HG03025 (cell line): ENCODE measurements at regions not wholly inside any gene's neighbourhood (a gene's known extent, or its start where the extent isn't known, plus 50 kb on each side); places are given as distances from the start of the nearest gene placed in this dataset.

Experiments
- ATAC-seq: cut with Tn5 transposase; IDR thresholded peaks from one replicate; pipeline ENCODE4 v1.9.1; 2021; ENCODE audit warnings: mild to moderate bottlenecking, moderate library complexity; ENCODE audit not compliant: unreplicated experiment, low FRiP score

DNA sequence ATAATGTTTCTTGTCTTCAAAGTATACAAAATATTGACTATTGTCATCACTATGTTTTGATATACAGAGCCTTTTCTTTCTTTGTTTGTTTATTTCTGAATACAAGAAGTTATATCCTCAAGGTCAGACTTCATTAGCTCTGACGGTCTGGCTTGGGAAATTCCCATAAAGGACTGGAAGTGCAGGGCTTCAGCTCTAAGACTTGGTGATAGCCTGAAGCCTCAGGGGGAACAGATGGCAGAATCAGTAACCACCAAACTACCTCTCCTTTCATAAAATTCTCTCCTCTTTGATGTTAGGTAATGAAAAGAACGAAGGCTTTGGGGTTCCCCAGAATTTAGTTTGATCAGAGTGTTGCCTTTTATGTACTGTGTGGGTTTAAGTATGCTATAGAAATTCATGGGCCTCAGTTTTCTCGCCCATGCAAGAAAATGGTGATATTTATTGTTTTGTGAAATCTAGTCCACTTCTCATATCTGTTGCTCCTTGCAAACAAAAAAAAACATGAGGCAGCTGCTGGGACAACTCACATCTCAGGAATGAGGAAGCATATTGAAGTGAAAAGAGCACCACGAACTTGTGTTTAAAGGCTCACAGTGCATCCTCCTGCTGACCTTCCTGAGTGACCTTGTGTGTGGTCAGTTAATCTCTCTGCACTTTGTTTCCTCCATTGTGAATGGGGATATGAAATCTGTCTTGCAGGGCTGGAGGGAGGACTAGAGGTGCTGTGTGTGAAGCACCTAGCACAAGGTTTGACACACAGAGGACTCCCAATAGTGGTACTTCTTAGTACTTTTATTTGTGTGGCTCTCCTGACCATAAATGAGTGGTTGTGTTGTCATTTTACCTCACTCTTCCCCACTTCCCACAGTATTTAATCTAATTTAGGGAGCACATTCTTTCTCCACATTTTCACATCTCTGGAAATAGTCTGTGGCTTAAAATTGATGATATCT lies 569.8 kb upstream of the IL12A start:
- ATAC-seq: no peak

DNA sequence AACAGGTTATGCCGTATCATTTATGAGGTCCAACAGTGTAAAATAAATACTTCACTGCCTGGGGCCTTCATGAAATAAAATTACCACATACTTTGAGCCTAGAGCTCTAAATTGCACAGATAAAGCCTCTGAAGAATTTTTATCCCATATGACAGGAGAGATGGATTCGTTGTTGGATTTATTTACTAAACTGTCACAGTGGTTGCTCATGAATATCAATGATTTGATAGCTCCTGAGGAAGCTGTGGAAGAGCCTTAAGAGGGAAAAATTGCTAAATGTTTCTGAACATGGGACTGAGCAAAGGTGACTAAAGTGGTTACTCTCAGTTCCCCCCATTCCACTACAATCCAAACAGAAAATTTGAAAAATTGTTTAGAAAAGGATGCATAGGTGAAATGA lies 558.9 kb upstream of the IL12A start:
- ATAC-seq: no peak

DNA sequence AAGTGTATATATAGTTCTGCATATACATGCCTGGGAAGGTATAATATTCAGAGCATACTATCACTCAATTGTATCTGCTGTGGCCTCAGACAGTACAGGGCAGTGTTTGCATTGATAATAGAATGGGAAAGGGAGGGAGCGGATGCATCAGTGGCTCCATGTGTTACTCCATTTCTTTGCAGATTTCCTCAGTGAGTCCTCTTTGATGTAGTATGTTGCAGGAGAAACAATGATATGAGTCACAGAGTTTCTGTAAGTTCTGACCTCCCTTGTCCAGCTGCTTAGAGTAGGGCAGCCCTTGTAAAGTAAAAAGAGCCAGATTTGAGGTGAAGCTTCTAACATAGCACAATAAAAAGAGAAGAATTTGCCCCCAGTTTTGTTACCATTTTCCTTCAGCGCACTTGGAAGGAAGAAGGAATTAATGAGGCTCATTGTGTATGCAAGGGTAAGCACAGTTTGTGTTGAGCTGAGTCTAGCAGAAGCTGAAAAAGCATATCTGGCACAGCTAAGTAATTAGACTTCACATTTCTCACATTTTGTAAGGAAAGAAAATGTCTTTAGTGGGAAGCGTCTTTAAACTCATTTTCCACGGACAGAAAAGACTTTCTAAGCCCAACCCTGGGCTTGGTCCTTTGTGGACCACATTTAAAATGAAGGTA lies 555.8 kb upstream of the IL12A start:
- ATAC-seq: no peak

DNA sequence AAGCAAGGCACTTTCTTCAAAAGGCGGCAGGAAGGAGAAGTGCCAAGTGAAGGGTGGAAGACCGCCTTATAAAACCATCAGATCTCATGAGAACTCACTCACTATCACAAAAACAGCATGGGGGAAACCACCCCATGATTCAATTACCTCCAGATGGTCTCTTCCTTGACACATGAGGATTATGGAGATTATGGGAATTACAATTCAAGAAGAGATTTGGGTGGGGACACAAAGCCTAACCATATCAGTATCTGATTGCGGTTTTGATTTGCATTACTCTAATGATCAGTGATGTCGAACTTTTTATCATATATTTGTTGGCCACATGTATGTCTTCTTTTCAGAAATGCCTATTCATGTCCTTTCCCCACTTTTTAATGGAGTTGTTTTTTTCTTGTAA lies 549.3 kb upstream of the IL12A start:
- no peak for ATAC-seq

GRCh38 chr3:159441279-159441678 lies 547.4 kb upstream of the IL12A start:
- no peak for ATAC-seq

DNA sequence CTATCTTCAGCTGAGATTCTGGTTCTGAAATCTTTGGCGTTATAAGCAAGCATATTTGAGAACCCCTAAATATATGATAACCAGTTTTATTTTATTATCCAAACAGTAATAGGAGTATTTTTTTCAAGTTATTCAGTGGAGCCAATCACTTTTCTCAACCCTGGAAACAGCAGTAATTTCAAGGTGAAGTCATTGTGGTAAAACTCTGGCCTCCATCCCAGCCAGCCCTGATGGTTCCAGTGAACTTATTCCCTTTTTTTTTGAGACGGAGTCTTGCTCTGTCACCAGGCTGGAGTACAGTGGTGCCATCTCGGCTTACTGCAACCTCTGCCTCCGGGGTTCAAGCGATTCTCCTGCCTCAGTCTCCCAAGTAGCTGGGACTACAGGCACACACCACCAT lies 545.4 kb upstream of the IL12A start:
- no peak for ATAC-seq

- ATAC-seq: no peak
Measured at GRCh38 chr3:159447841-159448240, 540.8 kb upstream of the IL12A start.

- ATAC-seq: no peak
Measured at GRCh38 chr3:159448902-159449301, 539.7 kb upstream of the IL12A start.

DNA sequence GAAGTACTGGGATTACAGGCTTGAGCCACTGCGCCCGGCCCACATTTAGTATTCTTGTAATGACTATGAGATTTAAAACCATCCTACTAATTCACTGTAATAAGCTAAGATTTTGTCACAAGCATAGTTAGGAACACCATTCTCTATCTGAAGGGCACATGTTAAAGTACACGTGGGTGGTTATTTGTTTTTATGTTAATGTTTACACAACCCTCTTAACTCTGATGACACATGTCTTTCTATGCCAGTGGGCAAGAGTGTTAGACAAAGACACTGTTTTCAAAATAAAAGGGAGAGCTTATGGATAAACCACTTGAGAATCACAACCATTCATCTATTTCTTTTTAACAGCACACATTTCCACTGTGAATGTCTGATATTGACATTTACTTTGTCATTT lies 537.6 kb upstream of the IL12A start:
- ATAC-seq: no peak

GRCh38 chr3:159451482-159451881 lies 537.2 kb upstream of the IL12A start:
- ATAC-seq: no peak

DNA sequence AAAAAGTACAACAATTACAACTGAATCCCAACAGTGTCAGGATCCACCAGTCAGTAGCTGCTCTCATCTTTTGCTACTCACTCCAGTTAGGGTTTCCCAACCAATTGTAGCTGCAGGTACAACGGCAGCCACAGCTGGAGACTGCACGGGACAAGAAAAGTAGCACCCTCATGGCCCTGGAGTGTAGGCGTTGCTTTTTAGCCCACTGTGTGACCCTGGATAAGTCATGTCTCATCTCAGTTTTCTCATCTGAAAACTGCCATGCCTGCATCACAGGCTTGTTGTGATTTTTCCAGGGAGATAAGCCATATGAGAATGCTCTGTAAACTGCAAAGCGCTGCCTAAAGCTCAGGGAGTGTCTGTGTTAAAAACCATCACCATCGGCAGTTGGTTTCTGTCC lies 535.6 kb upstream of the IL12A start:
- no peak for ATAC-seq

- ATAC-seq: no peak
Measured at GRCh38 chr3:159453945-159454344, 534.7 kb upstream of the IL12A start.

GRCh38 chr3:159455741-159456181 lies 532.9 kb upstream of the IL12A start:
- no peak for ATAC-seq

DNA sequence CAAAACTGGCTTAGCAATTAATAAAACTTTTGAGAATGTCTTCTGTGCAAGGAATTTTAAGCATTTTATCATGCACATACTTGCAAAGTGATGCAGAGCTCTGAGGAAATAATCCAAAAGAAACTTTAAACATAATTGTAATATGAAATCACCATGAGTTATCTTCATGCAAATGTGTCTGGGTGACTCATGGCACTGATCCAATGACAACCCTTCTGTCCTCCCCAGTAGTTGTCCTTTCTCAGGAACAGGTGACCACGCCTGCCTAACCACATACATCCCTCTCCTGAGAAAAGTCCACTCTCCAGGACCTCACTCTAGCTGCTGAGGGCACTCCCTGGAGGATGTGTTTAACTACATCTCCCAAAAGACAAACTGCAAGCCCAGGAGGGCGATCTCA lies 530.6 kb upstream of the IL12A start:
- ATAC-seq: no peak

DNA sequence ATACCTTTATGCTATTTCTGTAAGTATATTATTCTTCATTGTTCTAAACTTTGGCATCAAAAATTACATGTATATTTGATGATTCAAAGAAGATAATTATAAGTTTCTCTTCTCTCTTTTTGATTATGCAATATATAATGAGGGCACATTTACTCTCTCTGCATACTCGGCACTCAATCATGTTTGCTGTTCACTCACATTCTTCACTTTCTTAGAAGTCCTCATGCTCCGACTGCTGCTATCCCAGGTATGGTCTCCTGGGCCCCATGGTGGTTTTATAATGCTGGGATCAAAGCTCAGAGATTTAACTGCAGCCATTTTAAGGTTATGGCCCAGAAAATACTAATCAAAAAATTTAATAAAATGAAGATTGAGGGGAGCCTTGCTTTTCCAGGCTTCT lies 529.7 kb upstream of the IL12A start:
- no peak for ATAC-seq

- no peak for ATAC-seq
Measured at GRCh38 chr3:159472611-159473010, 516.0 kb upstream of the IL12A start.

DNA sequence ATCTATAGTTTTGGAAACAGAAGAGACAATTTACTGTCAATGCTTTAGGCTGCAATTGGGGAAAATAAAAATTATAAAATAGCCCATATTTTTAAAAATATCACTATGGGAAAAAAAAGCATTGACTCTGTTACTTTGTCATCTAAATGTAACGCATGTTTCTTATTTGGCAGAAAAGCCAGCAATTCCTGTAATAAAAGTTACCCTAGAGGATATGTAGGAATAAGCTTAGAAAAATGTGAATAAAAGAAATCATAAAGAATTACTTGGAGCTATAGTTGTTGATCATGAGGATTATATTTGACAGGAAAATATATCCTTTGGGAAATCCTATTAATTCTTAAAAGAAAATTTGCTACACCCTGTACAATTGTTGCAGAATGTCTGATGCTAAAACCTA lies 515.4 kb upstream of the IL12A start:
- ATAC-seq: no peak

DNA sequence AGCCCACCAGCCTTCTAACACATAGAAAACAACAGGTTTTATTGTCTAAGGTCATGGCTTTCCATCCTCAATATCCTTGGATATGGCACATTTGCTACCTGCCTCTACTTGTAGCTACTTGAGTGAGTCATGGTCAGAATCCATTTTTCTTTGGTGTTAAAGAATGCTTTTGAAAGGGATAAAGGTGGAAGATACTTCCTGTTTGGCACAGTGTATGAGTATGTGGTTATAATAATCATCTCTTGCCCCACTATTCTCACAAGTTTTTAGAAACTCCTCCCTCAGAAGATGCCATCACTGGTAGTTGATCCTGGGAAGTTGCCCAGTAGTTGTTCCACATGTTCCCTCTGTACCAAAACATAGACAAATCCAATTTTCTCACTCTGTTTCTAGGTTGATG lies 508.6 kb upstream of the IL12A start:
- ATAC-seq: no peak

- no peak for ATAC-seq
Measured at GRCh38 chr3:159482241-159482993, 506.2 kb upstream of the IL12A start.

DNA sequence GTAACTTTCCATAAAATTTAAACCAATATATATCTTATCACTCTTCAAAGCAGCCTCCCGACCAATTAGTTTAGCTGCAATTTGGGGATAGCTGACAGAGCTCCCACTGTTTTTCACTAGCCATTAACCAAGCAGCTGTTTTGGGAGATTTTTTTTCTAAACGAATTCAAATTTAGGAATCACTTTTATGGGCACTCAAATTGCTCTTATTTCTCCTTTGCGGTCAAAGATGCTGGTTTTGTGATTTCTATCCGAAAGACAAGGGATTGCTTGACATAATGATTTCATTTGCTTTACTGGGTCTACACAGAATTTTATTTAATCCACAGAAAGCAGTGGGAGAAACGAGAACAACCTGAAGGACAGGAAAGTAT lies 505.7 kb upstream of the IL12A start:
- no peak for ATAC-seq

GRCh38 chr3:159486580-159486979 lies 502.1 kb upstream of the IL12A start:
- ATAC-seq: no peak
